GM21737 (cell line): ENCODE measurements at regions not wholly inside any gene's neighbourhood (a gene's known extent, or its start where the extent isn't known, plus 50 kb on each side); places are given as distances from the start of the nearest gene placed in this dataset.

Source experiments
- ATAC-seq: cut with Tn5 transposase; IDR thresholded peaks from one replicate; pipeline ENCODE4 v1.9.1; 2021; ENCODE audit warnings: mild to moderate bottlenecking, moderate library complexity; ENCODE audit not compliant: unreplicated experiment

- no peak for ATAC-seq
Measured at GRCh38 chr12:75581515-75581914, 70.1 kb upstream of the KRR1 start.

GRCh38 chr12:75579552-75579951 is 68.1 kb upstream of the KRR1 start:
- no peak for ATAC-seq

- no peak for ATAC-seq
Measured at GRCh38 chr12:75578546-75578945, 67.1 kb upstream of the KRR1 start.

- ATAC-seq = no peak
Measured at GRCh38 chr12:75577812-75578211, 66.4 kb upstream of the KRR1 start.

GRCh38 chr12:75571656-75572205 is 60.3 kb upstream of the KRR1 start:
- no peak for ATAC-seq

GRCh38 chr12:75571204-75571603 is 59.8 kb upstream of the KRR1 start:
- ATAC-seq = no peak

GRCh38 chr12:75568801-75569200 is 57.4 kb upstream of the KRR1 start:
- ATAC-seq = no peak

GRCh38 chr12:75568393-75568792 is 57.0 kb upstream of the KRR1 start:
- no peak for ATAC-seq

GRCh38 chr12:75565795-75566194 is 54.4 kb upstream of the KRR1 start:
- ATAC-seq = no peak

- ATAC-seq = no peak
Measured at GRCh38 chr12:75564852-75565251, 53.4 kb upstream of the KRR1 start.

GRCh38 chr12:75564398-75564797 is 53.0 kb upstream of the KRR1 start:
- ATAC-seq = no peak

- ATAC-seq = no peak
Measured at GRCh38 chr12:75563351-75563750, 51.9 kb upstream of the KRR1 start.

GRCh38 chr12:75561921-75562320 is 50.5 kb upstream of the KRR1 start:
- ATAC-seq = no peak
